GM18858 (cell line): ENCODE measurements at regions not wholly inside any gene's neighbourhood (a gene's known extent, or its start where the extent isn't known, plus 50 kb on each side); places are given as distances from the start of the nearest gene placed in this dataset.

ENCODE experiments used
- ATAC-seq: cut with Tn5 transposase; IDR thresholded peaks from one replicate; pipeline ENCODE4 v1.9.1; 2021; ENCODE audit not compliant: unreplicated experiment

DNA sequence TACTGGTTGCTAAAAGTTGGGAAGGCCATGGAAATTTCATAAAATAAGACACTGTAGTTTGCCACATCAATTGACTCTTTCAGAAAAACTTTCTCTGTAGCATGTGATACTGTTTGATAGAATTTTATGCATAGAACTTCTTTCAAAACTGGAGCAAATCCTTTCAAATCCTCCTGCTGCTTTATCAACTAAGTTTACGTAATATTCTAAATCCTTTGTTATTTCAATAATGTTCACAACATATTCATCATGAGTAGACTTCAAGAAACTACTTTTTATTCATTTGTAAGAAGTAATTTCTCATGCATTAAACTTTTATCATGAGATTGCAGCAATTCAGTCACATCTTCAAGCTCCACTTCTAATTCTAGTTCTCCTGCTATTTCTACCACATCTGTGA lies 199.3 kb downstream of the PCDH18 start:
- ATAC-seq = no peak

DNA sequence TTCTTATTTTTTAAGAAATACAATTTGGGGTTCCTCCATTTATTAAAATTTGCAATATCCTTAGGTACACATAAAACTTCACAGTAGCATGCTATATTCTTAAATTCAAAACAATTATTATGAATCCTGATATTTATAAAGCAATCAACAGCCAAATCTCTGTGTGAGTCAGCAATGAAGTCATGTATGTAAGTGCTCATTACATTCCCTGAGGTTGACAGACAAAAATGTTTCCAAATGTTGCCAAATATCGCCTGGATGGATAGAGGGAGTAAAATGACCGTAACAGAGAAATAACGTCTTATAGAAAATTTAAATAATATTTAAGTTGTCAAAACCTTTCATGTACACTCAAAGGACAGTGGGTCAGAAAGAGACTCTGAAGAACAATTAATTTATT lies 220.0 kb downstream of the PCDH18 start:
- ATAC-seq = no peak

DNA sequence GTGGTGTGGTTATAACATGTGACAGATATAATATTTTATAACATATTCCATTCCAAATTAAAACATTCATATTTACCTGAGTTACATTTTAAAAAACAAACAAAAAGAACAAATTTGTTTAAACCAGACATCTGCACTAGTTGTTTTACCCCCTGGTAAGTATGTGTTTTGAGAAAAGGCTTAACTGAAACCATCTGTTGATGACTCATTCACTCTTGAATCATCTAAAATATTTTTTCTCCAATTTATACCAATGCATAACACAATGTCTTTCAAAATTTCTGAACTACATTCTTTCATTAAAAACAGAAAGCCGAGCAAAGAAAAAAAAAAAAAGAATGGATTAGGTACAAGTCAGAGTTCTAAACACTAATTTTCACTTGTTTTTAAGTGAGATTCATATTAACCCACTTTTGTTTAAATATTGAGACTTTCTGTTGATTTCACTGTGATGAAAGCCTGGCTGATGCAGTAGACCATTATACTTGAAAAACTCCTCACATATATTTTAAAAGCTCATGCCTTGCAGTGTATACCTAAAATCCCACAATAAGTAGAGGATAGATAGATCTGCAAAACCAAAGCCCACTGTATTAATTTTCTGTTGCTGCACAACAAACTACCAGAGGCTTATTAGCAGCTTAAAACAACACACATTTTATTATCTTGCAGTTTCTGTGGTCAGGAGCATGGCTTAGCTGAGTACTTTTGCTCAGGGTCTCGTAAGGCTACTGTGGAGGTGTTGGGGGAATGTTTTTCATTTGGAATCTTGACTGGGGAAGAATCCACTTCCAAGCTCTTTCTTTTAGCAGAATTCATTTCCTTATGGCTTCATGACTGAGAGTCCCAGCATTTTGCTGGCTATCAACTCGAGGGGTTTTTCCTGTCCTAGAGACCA lies 221.5 kb downstream of the PCDH18 start:
- no peak for ATAC-seq

DNA sequence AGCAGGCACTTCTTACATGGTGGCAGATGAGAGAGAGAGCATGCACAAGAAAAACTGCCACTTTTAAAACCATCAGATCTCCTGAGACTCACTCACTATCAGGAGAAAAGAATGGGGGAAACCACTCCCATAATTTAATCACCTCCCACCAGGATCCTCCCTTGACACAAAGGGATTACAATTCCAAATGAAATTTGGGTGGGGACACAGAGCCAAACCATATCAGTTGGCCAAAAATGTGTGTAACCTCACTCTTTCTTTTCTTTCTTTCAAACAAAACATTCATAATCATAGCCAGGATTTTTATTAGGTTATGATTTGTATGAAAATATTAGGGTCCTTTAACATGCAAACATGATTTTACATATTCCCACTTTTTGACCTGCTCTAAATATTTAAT lies 222.1 kb downstream of the PCDH18 start:
- no peak for ATAC-seq

DNA sequence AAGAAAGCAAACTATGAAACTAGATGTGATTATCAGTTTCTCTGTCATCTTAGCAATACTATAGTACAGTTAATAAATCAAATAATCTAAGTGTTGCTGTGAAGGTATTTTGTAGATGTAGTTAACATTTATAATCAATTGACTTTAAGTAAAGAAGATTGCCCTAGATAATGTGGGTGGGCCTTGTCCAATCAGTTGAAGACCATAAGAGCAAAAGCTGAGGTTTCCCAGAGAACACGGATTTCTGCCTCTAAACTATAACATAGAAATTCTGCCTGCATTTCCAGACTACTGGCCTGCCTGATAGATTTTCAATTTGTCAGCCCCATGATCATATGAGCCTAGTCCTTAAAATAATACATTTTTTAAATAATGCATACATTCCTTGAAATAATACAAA lies 222.9 kb downstream of the PCDH18 start:
- no peak for ATAC-seq

DNA sequence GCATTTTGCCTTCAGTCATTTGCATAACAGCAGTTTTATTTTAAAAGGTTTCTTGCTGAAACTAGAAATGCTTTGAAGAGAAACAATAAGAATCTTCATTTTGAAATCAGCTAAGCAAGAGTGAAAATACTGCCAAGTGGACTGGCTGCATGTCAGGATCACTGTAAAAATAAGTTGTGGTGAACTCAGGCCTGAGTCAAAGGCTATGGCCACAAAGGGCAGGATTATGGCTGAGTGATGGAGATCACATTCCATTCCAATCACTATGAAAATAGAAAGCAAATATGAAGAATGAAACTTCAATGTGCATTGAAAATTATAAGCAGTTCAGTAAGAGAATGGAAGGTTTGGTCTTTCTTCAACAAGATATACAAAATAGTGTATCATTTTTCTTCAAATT lies 224.5 kb downstream of the PCDH18 start:
- ATAC-seq = no peak

DNA sequence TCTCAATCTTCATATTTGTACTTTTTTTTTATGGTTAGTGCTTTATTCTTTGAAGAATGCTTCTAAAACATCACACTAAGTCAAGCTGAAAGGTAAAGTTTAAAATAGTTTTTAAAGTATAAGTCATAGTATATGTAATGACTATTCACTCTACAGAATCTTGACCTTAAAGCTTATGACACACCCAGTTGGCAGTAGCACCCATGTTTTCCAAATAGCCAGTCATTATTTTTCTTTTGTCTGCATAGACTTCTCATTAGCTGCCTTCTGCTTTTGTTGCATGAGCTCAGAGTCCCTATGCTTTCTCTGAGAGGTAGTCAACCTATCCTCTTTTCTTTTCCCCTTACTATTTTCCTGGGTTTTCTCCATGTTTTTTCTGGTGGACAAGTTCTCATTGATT lies 231.5 kb downstream of the PCDH18 start:
- no peak for ATAC-seq

DNA sequence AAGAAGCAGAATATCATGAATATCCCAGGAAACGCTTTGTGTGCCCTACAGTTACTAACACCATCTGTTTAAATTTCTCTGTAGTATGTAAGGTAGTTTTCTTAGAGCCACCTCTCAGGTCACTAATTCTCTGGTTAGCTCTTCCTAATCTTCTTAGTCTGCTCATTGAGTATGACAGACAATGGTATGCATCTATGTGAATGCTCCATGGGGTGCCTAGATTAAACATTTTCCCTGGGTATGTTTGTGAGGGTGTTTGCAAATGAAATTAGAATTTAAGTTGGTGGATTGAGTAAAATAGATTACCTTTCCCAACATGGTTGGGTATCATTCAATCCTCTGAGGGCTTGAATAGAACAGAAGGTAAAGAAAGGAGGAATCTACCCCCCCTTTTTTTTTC lies 233.0 kb downstream of the PCDH18 start:
- no peak for ATAC-seq

DNA sequence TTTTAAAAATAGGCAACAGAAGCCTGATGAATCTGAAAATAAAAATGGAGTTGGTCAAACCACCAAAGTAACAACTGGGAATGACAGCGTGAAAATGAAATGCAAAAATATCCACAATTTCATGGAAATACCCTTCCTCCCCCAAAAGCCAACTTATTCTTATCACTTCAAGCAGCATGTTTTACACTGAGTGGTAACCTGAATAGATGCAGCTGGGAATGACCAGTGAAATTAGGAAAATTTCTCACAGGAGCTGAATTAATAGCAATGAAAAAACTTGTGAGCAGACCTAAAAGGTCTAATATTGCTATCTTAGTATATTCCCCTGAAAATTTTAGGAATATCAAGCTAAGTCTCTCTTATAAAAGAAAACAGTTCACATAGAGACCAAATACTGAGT lies 239.0 kb downstream of the PCDH18 start:
- ATAC-seq = no peak

DNA sequence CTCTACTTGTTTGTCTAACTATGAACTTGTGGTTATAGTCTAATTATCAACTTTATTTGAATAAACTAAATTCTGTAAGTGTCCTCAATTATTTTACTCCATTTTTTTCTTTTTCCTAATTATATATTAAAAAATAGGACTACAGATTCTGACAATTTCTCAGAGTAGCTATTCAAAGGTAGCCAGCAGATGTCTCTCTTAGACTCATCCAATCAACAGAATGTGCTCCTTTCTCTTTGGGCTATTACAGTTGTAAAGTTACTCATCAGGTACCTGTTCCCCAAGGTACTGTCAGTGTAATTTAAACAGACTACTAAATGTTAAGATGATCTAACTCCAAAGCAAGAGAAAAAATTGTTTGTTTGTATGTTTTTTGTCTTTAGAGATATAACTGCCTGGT lies 248.6 kb downstream of the PCDH18 start:
- ATAC-seq = no peak

DNA sequence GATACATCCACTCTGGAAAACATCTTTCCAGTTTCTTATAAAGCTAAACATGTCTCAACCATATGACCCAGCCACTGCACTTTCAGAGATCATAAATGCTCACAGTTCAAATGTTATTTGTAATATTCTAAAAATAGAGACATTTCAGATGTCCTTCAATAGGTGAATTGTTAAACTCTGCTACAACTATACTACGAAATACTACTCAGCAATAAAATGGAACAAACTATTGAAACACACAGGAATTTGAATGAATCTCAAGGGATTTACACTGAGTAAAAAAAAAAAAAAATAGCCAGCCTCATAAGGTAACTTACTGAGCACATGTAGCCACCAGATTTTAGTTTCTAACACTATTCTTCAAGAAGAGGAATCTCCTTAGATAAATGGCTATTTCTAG lies 253.9 kb downstream of the PCDH18 start:
- no peak for ATAC-seq

DNA sequence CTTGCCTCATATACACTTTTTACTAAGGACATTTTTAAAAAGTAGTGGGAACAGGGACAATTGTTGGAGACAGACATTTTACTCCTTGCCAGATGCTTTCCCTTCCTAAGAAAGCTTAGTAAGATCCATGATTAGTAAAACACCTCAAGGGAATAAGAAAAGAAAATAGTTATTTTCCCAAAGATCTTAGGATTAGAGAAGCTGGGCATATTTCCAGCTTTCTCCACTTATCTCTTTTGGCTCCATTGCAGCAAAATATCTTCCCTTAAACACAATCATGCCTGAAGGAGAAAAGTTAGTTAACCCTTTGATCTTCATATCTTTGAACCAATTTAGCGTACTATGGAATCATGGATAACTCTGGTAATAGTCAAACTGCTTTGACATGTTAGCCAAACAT lies 257.9 kb downstream of the PCDH18 start:
- ATAC-seq = no peak

DNA sequence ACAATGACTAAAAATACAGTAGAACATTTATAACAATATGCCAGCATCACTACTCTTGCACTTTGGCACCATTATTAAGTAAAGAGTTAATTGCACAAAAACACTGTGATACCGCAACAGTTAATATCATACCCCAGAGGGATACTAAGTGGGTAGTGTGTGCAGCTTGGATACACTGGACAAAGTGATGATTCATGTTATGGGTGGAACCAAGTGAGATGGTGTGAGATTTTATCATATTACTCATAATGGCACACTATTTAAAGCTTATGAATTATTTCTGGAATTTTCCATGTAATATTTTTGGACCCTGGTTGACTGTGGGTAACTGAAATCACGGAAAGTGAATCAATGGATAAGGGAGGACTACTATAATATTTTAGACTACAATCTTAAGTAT lies 265.3 kb downstream of the PCDH18 start:
- no peak for ATAC-seq

DNA sequence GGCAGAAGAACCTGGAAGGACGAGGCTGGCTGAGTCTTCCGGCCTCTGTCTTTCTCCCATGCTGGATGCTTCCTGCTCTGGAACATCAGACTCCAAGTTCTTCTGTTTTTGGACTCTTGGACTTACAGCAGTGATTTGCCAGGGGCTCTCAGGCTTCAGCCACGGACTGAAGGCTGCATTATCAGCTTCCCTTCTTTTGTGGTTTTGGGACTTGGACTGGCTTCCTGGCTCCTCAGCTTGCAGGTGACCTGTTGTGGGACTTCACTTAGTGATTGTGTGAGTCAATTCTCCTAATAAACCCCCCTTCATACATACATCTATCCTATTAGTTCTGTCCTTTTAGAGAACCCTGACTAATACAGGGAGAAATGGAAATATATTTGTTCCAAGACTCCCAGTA lies 265.8 kb downstream of the PCDH18 start:
- ATAC-seq = no peak

DNA sequence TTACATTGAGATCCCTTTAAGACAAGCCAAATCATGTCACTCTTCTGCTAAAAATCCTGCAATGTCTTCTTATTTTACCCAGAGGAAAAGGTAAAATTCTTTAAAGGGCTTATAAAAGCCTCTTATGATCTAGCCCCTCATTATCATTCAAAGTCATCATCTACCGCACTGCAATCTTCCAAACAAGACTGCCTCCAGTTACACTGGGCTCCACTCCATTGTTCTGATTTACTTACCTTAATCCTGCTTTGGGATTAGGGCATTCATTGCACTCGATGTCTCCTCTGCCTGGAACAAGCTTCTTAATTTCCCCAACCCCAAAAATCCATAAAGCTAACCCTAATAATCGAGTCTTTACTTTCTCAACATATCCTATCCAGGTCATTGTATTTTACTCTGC lies 269.1 kb downstream of the PCDH18 start:
- ATAC-seq = no peak

DNA sequence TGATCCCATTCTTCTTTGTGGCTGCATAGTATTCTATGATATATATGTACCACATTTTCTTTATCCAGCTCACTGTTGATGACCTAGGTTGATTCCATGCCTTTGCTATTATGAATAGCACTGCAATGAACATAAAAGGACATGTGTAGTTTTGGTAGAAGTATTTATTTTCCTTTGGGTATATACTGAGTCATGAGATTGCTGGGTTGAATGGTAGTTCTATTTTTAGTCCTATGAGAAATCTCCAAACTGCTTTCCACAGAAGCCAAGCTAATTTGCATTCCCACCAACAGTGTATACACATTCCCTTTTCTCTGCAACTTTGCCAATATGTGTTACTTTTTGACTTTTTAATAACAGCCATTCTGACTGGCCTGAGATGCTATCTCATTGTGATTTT lies 278.3 kb downstream of the PCDH18 start:
- ATAC-seq = no peak

DNA sequence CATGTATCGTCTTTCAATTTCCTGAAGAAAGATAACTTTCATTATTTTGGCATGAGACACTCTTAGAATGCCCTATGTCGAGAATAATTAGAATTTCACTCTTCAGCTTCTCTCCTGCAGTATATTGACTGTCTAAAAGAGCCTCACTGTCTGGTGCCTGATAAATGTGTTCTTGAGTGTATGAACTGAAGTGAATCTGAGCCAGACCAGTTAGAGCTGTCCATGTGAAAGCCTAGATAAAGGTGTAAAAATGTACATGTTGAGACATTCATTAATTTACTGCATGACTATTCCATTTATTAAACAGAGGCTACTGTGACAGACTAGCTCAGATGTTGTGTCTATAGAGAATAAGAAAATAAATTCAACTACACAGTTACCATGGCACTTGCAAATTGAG lies 283.2 kb downstream of the PCDH18 start:
- no peak for ATAC-seq

DNA sequence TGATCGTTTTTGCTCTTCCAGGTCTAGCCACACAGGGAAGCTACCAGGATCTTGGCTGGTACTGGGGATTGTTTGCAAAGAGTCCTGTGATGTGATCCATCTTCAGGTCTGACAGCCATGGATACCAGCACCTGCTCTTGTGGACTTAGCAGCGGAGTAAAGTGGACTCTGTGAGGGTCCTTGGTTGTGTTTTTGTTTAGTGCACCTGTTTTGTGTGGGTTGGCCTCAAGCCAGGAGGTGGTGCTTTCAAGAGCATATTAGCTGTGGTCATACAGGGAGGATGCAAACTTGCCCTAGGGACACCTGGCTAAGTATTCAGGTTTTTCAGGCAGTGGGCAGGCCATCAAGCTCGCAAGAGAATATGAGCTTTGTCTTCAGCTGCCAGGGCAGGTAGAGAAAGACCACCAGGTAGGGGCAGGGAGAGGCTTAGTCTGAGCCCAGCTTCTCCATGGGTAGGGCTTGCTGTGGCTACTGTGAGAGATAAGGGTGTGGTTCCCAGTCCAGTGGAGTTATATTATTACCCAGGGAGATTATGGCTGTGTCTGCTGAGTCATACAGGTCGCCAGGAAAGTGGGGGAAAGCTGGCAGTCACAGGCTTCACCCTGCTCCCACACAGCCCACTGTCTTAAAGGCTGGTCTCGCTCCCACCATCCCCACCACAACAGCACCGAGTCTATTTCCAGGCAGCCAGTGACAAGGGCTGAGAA lies 293.7 kb downstream of the PCDH18 start:
- ATAC-seq = no peak

DNA sequence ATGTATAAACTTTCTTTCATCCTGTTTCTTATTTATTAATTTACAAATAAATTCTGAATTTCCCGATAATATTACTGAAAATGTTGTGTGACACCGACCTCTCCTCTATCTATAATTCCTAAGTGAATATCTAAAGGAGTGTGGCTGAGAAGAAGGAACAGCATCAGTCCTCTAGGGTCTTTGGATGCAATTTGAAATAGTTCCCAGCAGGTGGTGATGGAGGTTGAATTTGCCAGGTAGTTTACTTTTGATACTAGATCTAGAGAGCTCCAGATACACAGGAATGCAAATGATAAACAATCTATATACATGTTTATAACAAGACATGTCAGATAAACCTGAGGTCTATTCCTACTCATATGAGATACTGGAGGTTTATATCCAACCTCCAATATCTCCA lies 305.4 kb downstream of the PCDH18 start:
- ATAC-seq = no peak

DNA sequence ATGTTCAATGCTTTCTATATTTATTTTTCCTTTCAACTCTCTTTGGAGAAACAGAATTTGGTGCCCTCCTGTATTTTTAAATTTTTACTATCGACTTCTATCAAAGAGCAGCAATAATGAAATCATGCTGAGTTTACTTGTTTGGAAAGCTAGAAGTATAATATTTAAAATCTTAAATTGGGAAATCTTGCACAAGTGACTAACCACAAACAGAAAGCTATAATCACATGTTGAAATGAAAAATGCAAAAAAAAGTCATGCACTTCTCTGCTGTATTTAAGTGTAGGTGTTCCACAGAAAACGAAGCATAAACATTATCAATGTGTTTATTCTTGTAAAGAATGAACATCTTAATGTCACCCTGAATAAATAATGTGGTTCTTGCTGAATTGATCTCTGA lies 306.1 kb downstream of the PCDH18 start:
- ATAC-seq = no peak

DNA sequence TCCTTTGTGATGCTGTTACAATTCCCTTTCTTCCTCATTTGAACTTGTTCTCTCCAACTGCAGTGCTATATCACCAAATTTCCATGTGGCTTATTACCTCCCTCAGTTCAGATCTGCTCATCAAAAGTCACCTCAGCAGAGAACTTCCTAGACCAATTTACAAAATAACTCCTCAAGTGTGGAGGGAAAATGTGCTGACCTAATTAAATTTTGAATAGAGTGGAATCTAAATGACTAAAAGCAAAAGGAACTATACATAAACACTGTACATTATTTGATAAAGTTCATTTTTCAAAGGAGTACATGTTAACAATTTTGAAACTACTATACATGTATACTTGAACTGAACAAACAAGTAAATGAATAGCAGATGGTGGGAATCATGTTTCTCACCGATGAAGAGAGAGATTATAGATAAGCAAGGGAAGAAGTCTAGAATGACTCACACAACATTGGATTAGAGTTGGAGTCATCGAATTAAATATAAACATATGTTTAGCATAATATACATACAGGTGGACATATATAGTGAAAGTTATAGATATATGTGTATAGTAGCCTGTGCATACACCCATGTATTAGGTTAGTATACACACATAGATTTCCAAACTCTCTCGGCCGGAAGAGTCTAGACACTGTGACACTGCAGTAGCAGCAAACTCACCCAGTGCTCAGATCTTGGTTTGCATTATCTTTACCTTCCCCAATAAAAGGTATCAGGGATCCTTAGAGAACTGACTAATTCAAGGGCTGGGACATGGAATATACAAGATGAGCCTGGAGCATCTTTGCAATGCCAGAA lies 318.7 kb downstream of the PCDH18 start:
- ATAC-seq = no peak

DNA sequence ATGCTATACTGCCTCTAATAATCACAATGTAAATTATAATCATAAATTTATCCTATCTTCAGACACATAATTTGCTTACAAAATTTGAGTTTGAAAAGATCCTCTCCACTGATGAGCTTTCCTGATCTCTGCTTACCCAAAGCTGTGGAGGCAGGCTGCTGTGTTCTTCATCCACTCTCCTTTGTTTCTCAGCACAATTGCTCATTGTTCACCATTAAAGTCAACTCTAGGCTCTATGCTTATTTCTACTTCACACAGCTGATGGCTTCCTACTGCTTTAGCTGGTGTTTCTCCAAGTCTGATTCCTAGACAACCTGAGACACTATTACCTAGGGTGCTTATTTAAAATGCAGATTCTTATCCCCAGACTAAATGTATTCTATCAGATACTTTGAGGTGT lies 319.7 kb downstream of the PCDH18 start:
- ATAC-seq = no peak
